Thyroid gland (tissue), 4 donors: ENCODE measurements at regions not wholly inside any gene's neighbourhood (a gene's known extent, or its start where the extent isn't known, plus 50 kb on each side); places are given as distances from the start of the nearest gene placed in this dataset.
"Not testable (repeated sequence)": the region's sequence is repeated elsewhere in the genome, so short reads cannot be mapped to it uniquely, and the experiment has no call there.

Source experiments
- DNase-seq, 2 donors: peaks; one replicate each; pipeline ENCODE4 v3.0.0-alpha.2; 2019
- H3K27ac ChIP-seq, 3 donors: fragments of 200-600 bp; sonication (generic); 1 replicate in 2 of 3; 2 replicates in 1 of 3; pipeline ENCODE4 v1.5.1; 2016 to 2019; ENCODE audit warnings: mild to moderate bottlenecking in 1 of 3, moderate library complexity in 1 of 3
- H3K27me3 ChIP-seq: fragments of 200-600 bp; sonication (generic); one replicate; pipeline ENCODE4 v1.5.1; 2019
- H3K36me3 ChIP-seq, 2 donors: fragments of 200-600 bp; sonication (generic); one replicate each; pipeline ENCODE4 v1.5.1; 2016 to 2019
- H3K4me1 ChIP-seq, 2 donors: fragments of 200-600 bp; sonication (generic); one replicate each; pipeline ENCODE4 v1.5.1; 2017 to 2019
- H3K4me3 ChIP-seq, 3 donors: fragments of 200-600 bp; sonication (generic); replicated peaks in 1 of 3; 1 replicate in 2 of 3; 2 replicates in 1 of 3; pipeline ENCODE4 v1.5.1; 2016; ENCODE audit warnings: mild to moderate bottlenecking in 1 of 3
- H3K9me3 ChIP-seq: fragments of 200-600 bp; sonication (generic); one replicate; pipeline ENCODE4 v1.5.1; 2017
- CTCF ChIP-seq, 6 experiments: fragments of 200-600 bp in 3 of 6; fragments of 450-650 bp in 3 of 6; sonication (generic) in 3 of 6; IDR thresholded peaks; one replicate each; pipeline ENCODE4 v1.5.1; 2016 to 2019; ENCODE audit warnings: antibody characterized with exemption in 6 of 6, mild to moderate bottlenecking in 2 of 6, inconsistent platforms in 1 of 6, moderate library complexity in 1 of 6
- POLR2A ChIP-seq, 2 donors: fragments of 450-650 bp; IDR thresholded peaks; one replicate each; pipeline ENCODE4 v1.6.1; 2017; ENCODE audit warnings: antibody characterized with exemption in 2 of 2, mild to moderate bottlenecking in 2 of 2, moderate library complexity in 1 of 2
- WGBS, 2 donors: methylation state at CpG; one replicate each; pipeline ENCODE4 v1.1.5; 2017; 5-methylcytosine and 5-hydroxymethylcytosine counted together
- intact Hi-C: fragments of 100-400 bp; cut with DNase I; formaldehyde crosslinking; loops from one replicate; pipeline ENCODE4 v1.15.1; 2023

GRCh38 chr19:28136796-28137195, 1076.2 kb downstream of the UQCRFS1 start:
- TF ChIP-seq POLR2A (IDR thresholded peaks at IDR 0.05) (no peak), CTCF (IDR thresholded peaks at IDR 0.05) (no peak)
- DNase-seq, result no peak
- intact Hi-C loops, result no loop called here
- 53 to 54% methylated on average over 2 of the region's 2 CpGs for WGBS, 2 donors
- no peak overlapping the region for H3K4me3 ChIP-seq
- no peak overlapping the region for H3K27ac ChIP-seq
- H3K4me1 ChIP-seq, result no peaks in the 10 kb centered on the region
- H3K9me3 ChIP-seq, result no peaks in the 10 kb centered on the region
- H3K27me3 ChIP-seq, result no peaks in the 10 kb centered on the region
- H3K36me3 ChIP-seq, result no peaks in the 10 kb centered on the region

- DNase-seq, result no peak
- intact Hi-C loops, result no loop called here
- TF ChIP-seq CTCF (IDR thresholded peaks at IDR 0.05) (no peak), POLR2A (IDR thresholded peaks at IDR 0.05) (no peak)
- no peaks in the 10 kb centered on the region for H3K36me3 ChIP-seq
- H3K27ac ChIP-seq, result no peak overlapping the region
- no peak overlapping the region for H3K4me3 ChIP-seq
- H3K9me3 ChIP-seq, result no peaks in the 10 kb centered on the region
- no peaks in the 10 kb centered on the region for H3K4me1 ChIP-seq
- no peaks in the 10 kb centered on the region for H3K27me3 ChIP-seq
Observed at GRCh38 chr19:28135825-28136224, 1077.1 kb downstream of the UQCRFS1 start.

GRCh38 chr19:28134311-28134710, 1078.6 kb downstream of the UQCRFS1 start:
- no peak overlapping the region for H3K27ac ChIP-seq
- no peak for DNase-seq
- H3K27me3 ChIP-seq, result no peaks in the 10 kb centered on the region
- 89% methylated on average over 3 of the region's 3 CpGs for WGBS, 2 donors
- no peaks in the 10 kb centered on the region for H3K9me3 ChIP-seq
- H3K36me3 ChIP-seq, result no peaks in the 10 kb centered on the region
- H3K4me1 ChIP-seq, result no peaks in the 10 kb centered on the region
- no peak for TF ChIP-seq POLR2A (IDR thresholded peaks at IDR 0.05)
- TF ChIP-seq CTCF (IDR thresholded peaks at IDR 0.05), result no peak
- H3K4me3 ChIP-seq, result no peak overlapping the region
- intact Hi-C loops, result no loop called here

GRCh38 chr19:28130881-28131280, 1082.1 kb downstream of the UQCRFS1 start:
- H3K4me3 ChIP-seq, H3K36me3 ChIP-seq, DNase-seq, H3K27ac ChIP-seq, H3K9me3 ChIP-seq, intact Hi-C loops, H3K27me3 ChIP-seq, H3K4me1 ChIP-seq: not testable (repeated sequence)
- 27 to 31% methylated on average over 5 to 8 of the region's 8 CpGs for WGBS, 2 donors

GRCh38 chr19:28130066-28130511, 1082.9 kb downstream of the UQCRFS1 start:
- H3K27me3 ChIP-seq, result no peaks in the 10 kb centered on the region
- no peaks in the 10 kb centered on the region for H3K4me1 ChIP-seq
- H3K4me3 ChIP-seq, result no peak overlapping the region
- H3K9me3 ChIP-seq, result no peaks in the 10 kb centered on the region
- WGBS, 2 donors, result 59 to 62% methylated on average over 4 of the region's 4 CpGs
- H3K27ac ChIP-seq, result no peak overlapping the region
- H3K36me3 ChIP-seq, result no peaks in the 10 kb centered on the region
- no peak for DNase-seq
- intact Hi-C loops, result no loop called here
- TF ChIP-seq CTCF (IDR thresholded peaks at IDR 0.05), result no peak
- no peak for TF ChIP-seq POLR2A (IDR thresholded peaks at IDR 0.05)

GRCh38 chr19:28128341-28128740, 1084.6 kb downstream of the UQCRFS1 start:
- no peaks in the 10 kb centered on the region for H3K36me3 ChIP-seq
- intact Hi-C loops, result no loop called here
- WGBS, 2 donors, result 54 to 64% methylated on average over 4 of the region's 4 CpGs
- no peak overlapping the region for H3K4me3 ChIP-seq
- no peaks in the 10 kb centered on the region for H3K4me1 ChIP-seq
- no peaks in the 10 kb centered on the region for H3K27me3 ChIP-seq
- no peak for DNase-seq
- H3K9me3 ChIP-seq, result no peaks in the 10 kb centered on the region
- H3K27ac ChIP-seq, result no peak overlapping the region
- no peak for TF ChIP-seq CTCF (IDR thresholded peaks at IDR 0.05)
- no peak for TF ChIP-seq POLR2A (IDR thresholded peaks at IDR 0.05)
